GM23338 (cell line): ENCODE measurements at regions not wholly inside any gene's neighbourhood (a gene's known extent, or its start where the extent isn't known, plus 50 kb on each side); places are given as distances from the start of the nearest gene placed in this dataset.

Experiments
- ATAC-seq: fragments of 200-7000 bp; cut with Tn5 transposase; 3 replicates; pipeline ENCODE4 v1.9.1; 2020
- DNase-seq: peaks from one replicate; pipeline ENCODE4 v3.0.0-alpha.2; 2015; ENCODE audit warnings: low spot score
- H2AFZ ChIP-seq: fragments of 200-600 bp; sonication (generic); 2 replicates; pipeline ENCODE4 v1.8.0; 2016; ENCODE audit warnings: antibody characterized with exemption, mild to moderate bottlenecking, moderate library complexity
- H3F3A ChIP-seq: fragments of 200-600 bp; sonication (generic); replicated peaks from 2 replicates; pipeline ENCODE4 v1.8.0; 2017; ENCODE audit warnings: antibody characterized with exemption, mixed run types, low read depth
- H3K27ac ChIP-seq: fragments of 200-600 bp; sonication (generic); 2 replicates; pipeline ENCODE4 v1.6.1; 2016; ENCODE audit warnings: low read depth
- H3K27me3 ChIP-seq: fragments of 200-600 bp; sonication (generic); 2 replicates; pipeline ENCODE4 v1.8.0; 2016; ENCODE audit warnings: mild to moderate bottlenecking, mixed run types, moderate library complexity; ENCODE audit not compliant: insufficient read depth
- H3K36me3 ChIP-seq: fragments of 200-600 bp; sonication (generic); 2 replicates; pipeline ENCODE4 v1.8.0; 2016; ENCODE audit warnings: mild to moderate bottlenecking; ENCODE audit not compliant: insufficient read depth
- H3K4me1 ChIP-seq: fragments of 200-600 bp; sonication (generic); 2 replicates; pipeline ENCODE4 v1.8.0; 2016; ENCODE audit warnings: mild to moderate bottlenecking, moderate library complexity; ENCODE audit not compliant: insufficient read depth
- H3K4me2 ChIP-seq: fragments of 200-600 bp; sonication (generic); 2 replicates; pipeline ENCODE4 v1.7.1; 2017; ENCODE audit warnings: mixed run types
- H3K4me3 ChIP-seq: fragments of 200-600 bp; sonication (generic); 2 replicates; pipeline ENCODE4 v1.6.1; 2016; ENCODE audit warnings: mixed run types
- H3K79me2 ChIP-seq: fragments of 200-600 bp; sonication (generic); replicated peaks from 2 replicates; pipeline ENCODE4 v1.8.0; 2017; ENCODE audit warnings: mild to moderate bottlenecking; ENCODE audit not compliant: insufficient read depth
- H3K9me2 ChIP-seq: fragments of 200-600 bp; sonication (generic); 2 replicates; pipeline ENCODE4 v1.8.0; 2017; ENCODE audit not compliant: insufficient read depth
- H4K20me1 ChIP-seq: fragments of 200-600 bp; sonication (generic); replicated peaks from 2 replicates; pipeline ENCODE4 v1.8.0; 2017; ENCODE audit warnings: mild to moderate bottlenecking; ENCODE audit not compliant: insufficient read depth
- H3K27ac Mint-ChIP-seq: 2 replicates; pipeline ENCODE4 v1.8.0; 2020; ENCODE audit warnings: inconsistent platforms, mild to moderate bottlenecking, moderate library complexity, mixed read lengths
- H3K27me3 Mint-ChIP-seq: 3 replicates; pipeline ENCODE4 v1.8.0; 2022; ENCODE audit warnings: low read depth, mild to moderate bottlenecking, moderate library complexity, mixed read lengths, inconsistent platforms; ENCODE audit not compliant: insufficient read depth, poor library complexity
- H3K36me3 Mint-ChIP-seq: 3 replicates; pipeline ENCODE4 v1.8.0; 2021; ENCODE audit warnings: low read depth, mild to moderate bottlenecking, inconsistent platforms, moderate library complexity, mixed read lengths
- H3K4me1 Mint-ChIP-seq: 3 replicates; pipeline ENCODE4 v1.8.0; 2020; ENCODE audit warnings: mild to moderate bottlenecking, inconsistent platforms, mixed read lengths
- H3K4me3 Mint-ChIP-seq: 3 replicates; pipeline ENCODE4 v1.8.0; 2021; ENCODE audit warnings: moderate library complexity, mild to moderate bottlenecking, inconsistent platforms, mixed read lengths
- H3K9me3 Mint-ChIP-seq: 3 replicates; pipeline ENCODE4 v1.8.0; 2020; ENCODE audit warnings: moderate library complexity, mild to moderate bottlenecking, inconsistent platforms, mixed read lengths
- CREB1 ChIP-seq: fragments of 250-450 bp; sonication (Bioruptor Pico); IDR thresholded peaks from 2 replicates; pipeline ENCODE4 v1.5.0; 2020; ENCODE audit warnings: low read depth, mild to moderate bottlenecking, moderate library complexity
- EZH2 ChIP-seq: fragments of 200-600 bp; sonication (generic); IDR thresholded peaks from one replicate; pipeline ENCODE4 v1.8.0; 2017; ENCODE audit warnings: antibody characterized with exemption, mild to moderate bottlenecking, low read depth; ENCODE audit not compliant: unreplicated experiment
- EZH2phosphoT487 ChIP-seq: fragments of 200-600 bp; sonication (generic); IDR thresholded peaks from one replicate; pipeline ENCODE4 v1.8.1; 2018; ENCODE audit warnings: antibody characterized with exemption; ENCODE audit not compliant: unreplicated experiment
- JUNB ChIP-seq: IDR thresholded peaks from one replicate; pipeline ENCODE4 v1.6.1; 2016; ENCODE audit warnings: antibody characterized with exemption; ENCODE audit not compliant: unreplicated experiment
- NANOG ChIP-seq: IDR thresholded peaks from 2 replicates; pipeline ENCODE4 v1.6.1; 2016; ENCODE audit warnings: antibody characterized with exemption, borderline replicate concordance
- POLR2AphosphoS5 ChIP-seq: IDR thresholded peaks from 2 replicates; pipeline ENCODE4 v1.6.1; 2016; ENCODE audit warnings: antibody characterized with exemption, low read depth
- STAT1 ChIP-seq: IDR thresholded peaks from one replicate; pipeline ENCODE4 v1.6.1; 2016; ENCODE audit warnings: antibody characterized with exemption; ENCODE audit not compliant: unreplicated experiment
- ZNF114 ChIP-seq: fragments of 250-450 bp; sonication (Bioruptor Pico); IDR thresholded peaks from 2 replicates; pipeline ENCODE4 v1.5.0; 2020; ENCODE audit warnings: mild to moderate bottlenecking, moderate library complexity
- ZNF331 ChIP-seq: fragments of 250-450 bp; sonication (Bioruptor Pico); IDR thresholded peaks from 2 replicates; pipeline ENCODE4 v1.5.0; 2020; ENCODE audit warnings: low read depth, mild to moderate bottlenecking, moderate library complexity
- TF ChIP-seq, protein P1 (sequence below): IDR thresholded peaks from 2 replicates; pipeline ENCODE4 v1.6.1; 2016; ENCODE audit warnings: antibody characterized with exemption
- TF ChIP-seq, protein P2 (sequence below): IDR thresholded peaks from one replicate; pipeline ENCODE4 v1.6.1; 2018; ENCODE audit warnings: antibody characterized with exemption; ENCODE audit not compliant: unreplicated experiment
- TF ChIP-seq, protein P3 (sequence below), 2 experiments: fragments of 200-600 bp in 1 of 2; sonication (generic) in 1 of 2; conservative IDR thresholded peaks; 2 replicates each; pipeline versions ENCODE4 v1.5.1 to v1.6.1; 2016 to 2017; ENCODE audit warnings: antibody characterized with exemption in 2 of 2, low read depth in 2 of 2, mild to moderate bottlenecking in 2 of 2, moderate library complexity in 1 of 2

DNA sequence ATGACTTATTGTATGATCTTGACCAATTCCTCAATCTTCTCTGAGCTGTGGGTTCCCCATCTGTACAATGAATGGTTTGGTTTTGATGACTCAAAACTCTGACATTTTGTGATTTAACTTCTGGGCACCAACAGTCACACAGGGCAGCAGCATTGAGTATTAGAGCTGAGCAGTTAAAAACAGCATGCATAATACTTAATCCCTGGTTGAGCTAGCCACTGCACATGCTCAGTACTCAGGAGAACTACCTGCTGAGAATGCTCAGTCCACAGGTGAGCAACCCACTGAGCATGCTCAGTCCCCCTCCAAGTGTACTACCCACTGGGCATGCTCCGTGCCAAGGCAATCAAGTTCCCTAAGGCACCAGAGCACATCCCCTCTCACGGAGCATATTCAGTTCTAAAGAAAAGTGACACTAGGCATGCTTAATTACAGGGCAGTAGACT lies 68.7 kb downstream of the AIPL1 start (continued):
- TF ChIP-seq, protein P1, sequence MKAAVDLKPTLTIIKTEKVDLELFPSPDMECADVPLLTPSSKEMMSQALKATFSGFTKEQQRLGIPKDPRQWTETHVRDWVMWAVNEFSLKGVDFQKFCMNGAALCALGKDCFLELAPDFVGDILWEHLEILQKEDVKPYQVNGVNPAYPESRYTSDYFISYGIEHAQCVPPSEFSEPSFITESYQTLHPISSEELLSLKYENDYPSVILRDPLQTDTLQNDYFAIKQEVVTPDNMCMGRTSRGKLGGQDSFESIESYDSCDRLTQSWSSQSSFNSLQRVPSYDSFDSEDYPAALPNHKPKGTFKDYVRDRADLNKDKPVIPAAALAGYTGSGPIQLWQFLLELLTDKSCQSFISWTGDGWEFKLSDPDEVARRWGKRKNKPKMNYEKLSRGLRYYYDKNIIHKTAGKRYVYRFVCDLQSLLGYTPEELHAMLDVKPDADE = no peak
- no peak for TF ChIP-seq POLR2AphosphoS5

DNA sequence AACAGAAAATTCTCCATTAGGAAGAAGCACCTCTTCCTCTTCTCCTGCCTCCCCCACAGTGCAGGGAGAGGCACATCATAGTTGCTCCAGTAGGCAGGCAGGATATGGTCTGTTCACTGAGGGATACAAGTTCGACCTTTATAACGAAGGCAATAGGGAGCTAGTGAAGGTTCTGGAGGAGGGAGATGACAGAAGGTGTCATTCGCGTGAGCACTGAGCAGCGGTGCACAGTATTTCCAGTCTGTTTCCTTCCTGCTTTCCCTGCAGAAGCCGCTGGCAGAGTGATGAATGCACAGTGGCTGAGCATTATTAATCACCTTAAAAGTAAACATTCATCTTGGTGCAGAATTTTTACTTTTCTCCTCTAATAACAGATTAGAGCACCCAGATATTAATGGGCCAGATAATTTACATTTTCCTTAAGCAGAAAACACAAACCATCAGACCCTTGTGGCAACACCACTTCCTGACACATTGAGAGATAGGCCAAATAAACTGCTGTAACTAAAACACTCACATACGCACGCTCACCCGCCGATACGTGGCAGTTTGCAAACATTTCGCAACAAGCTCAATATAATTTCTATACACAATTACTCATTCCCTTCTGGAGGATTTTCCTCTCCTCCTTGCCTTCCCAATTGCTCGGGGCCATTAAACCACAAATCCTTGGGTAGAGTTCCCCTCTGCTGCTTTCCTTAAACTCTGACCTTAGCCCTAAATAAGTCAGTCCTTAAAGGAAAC lies 69.5 kb downstream of the AIPL1 start:
- H3K79me2 ChIP-seq = no peaks in the 10 kb centered on the region
- H3K36me3 ChIP-seq = no peaks in the 10 kb centered on the region
- H3K4me1 ChIP-seq = no peaks in the 10 kb centered on the region
- H3K4me3 ChIP-seq = no peak overlapping the region
- H3K27ac ChIP-seq = no peak overlapping the region
- no peaks in the 10 kb centered on the region for H3K9me2 ChIP-seq
- H2AFZ ChIP-seq = peak overlapping the region; percentile 94; the same call in 1 of the 2 replicates
- no peaks in the 10 kb centered on the region for H3K27me3 ChIP-seq
- no peak for ATAC-seq
- Mint-ChIP-seq H3K4me1 (peaks cover 15% of the 10 kb centered on the region), H3K4me3 (no peak overlapping the region), H3K36me3 (no peaks in the 10 kb centered on the region), H3K9me3 (no peaks in the 10 kb centered on the region), H3K27ac (no peak overlapping the region), H3K27me3 (peaks cover 6% of the 10 kb centered on the region)
- H4K20me1 ChIP-seq = no peaks in the 10 kb centered on the region
- no peak overlapping the region for H3K4me2 ChIP-seq
- no peaks in the 10 kb centered on the region for H3F3A ChIP-seq
- no peak for DNase-seq
- TF ChIP-seq ZNF331 (CRISPR knock-in tag) (no peak), POLR2AphosphoS5 (no peak), STAT1 (no peak), EZH2phosphoT487 (no peak), NANOG (no peak), EZH2 (no peak), ZNF114 (CRISPR knock-in tag) (no peak), CREB1 (CRISPR knock-in tag) (no peak), JUNB (no peak)
- TF ChIP-seq, protein P2, sequence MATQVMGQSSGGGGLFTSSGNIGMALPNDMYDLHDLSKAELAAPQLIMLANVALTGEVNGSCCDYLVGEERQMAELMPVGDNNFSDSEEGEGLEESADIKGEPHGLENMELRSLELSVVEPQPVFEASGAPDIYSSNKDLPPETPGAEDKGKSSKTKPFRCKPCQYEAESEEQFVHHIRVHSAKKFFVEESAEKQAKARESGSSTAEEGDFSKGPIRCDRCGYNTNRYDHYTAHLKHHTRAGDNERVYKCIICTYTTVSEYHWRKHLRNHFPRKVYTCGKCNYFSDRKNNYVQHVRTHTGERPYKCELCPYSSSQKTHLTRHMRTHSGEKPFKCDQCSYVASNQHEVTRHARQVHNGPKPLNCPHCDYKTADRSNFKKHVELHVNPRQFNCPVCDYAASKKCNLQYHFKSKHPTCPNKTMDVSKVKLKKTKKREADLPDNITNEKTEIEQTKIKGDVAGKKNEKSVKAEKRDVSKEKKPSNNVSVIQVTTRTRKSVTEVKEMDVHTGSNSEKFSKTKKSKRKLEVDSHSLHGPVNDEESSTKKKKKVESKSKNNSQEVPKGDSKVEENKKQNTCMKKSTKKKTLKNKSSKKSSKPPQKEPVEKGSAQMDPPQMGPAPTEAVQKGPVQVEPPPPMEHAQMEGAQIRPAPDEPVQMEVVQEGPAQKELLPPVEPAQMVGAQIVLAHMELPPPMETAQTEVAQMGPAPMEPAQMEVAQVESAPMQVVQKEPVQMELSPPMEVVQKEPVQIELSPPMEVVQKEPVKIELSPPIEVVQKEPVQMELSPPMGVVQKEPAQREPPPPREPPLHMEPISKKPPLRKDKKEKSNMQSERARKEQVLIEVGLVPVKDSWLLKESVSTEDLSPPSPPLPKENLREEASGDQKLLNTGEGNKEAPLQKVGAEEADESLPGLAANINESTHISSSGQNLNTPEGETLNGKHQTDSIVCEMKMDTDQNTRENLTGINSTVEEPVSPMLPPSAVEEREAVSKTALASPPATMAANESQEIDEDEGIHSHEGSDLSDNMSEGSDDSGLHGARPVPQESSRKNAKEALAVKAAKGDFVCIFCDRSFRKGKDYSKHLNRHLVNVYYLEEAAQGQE = no peak
- TF ChIP-seq, protein P1 = no peak
- TF ChIP-seq, protein P3, sequence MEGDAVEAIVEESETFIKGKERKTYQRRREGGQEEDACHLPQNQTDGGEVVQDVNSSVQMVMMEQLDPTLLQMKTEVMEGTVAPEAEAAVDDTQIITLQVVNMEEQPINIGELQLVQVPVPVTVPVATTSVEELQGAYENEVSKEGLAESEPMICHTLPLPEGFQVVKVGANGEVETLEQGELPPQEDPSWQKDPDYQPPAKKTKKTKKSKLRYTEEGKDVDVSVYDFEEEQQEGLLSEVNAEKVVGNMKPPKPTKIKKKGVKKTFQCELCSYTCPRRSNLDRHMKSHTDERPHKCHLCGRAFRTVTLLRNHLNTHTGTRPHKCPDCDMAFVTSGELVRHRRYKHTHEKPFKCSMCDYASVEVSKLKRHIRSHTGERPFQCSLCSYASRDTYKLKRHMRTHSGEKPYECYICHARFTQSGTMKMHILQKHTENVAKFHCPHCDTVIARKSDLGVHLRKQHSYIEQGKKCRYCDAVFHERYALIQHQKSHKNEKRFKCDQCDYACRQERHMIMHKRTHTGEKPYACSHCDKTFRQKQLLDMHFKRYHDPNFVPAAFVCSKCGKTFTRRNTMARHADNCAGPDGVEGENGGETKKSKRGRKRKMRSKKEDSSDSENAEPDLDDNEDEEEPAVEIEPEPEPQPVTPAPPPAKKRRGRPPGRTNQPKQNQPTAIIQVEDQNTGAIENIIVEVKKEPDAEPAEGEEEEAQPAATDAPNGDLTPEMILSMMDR (conservative IDR thresholded peaks at IDR 0.05; ENCODE audit: low read depth in 2 of 2) = no peak
